ENCODE measurements at regions not wholly inside any gene's neighbourhood (a gene's known extent, or its start where the extent isn't known, plus 50 kb on each side); places are given as distances from the start of the nearest gene placed in this dataset.

DNA sequence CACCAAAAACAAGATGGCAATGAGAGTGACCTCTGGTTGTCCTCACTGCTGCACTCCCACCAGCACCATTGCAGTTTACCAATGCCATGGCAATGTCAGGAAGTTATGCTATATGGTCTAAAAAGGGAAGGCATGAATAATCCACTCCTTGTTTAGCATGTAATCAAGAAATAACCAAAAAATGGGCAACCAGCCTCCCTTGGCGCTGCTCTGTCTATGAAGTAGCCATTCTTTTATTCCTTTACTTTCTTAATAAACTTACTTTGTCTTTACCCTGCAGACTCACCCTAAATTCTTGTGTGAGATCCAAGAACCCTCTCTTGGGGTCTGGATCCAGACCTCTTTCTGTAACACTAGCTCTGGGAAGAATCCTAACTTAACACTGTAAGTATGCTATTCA, 127.4 kb upstream of the IFNE start:
- TF ChIP-seq POLR2A (IDR thresholded peaks at IDR 0.05) (no peak), CTCF (IDR thresholded peaks at IDR 0.05) (no peak)
- no peak for DNase-seq
- no peaks in the 10 kb centered on the region for H3K27me3 ChIP-seq
- H3K9me3 ChIP-seq = no peaks in the 10 kb centered on the region
- H3K4me1 ChIP-seq = no peaks in the 10 kb centered on the region
- intact Hi-C loops (cut with DNase I) = no loop called here
- no peak for ATAC-seq
- WGBS, 2 donors = 79 to 84% methylated on average over 1 of the region's 1 CpG
- H3K4me3 ChIP-seq = no peak overlapping the region
- no peaks in the 10 kb centered on the region for H3K36me3 ChIP-seq (replicated peaks in 1 of 2; ENCODE audit: insufficient read depth in 1 of 2, low read depth in 2 of 2)
- no peak overlapping the region for H3K27ac ChIP-seq

DNA sequence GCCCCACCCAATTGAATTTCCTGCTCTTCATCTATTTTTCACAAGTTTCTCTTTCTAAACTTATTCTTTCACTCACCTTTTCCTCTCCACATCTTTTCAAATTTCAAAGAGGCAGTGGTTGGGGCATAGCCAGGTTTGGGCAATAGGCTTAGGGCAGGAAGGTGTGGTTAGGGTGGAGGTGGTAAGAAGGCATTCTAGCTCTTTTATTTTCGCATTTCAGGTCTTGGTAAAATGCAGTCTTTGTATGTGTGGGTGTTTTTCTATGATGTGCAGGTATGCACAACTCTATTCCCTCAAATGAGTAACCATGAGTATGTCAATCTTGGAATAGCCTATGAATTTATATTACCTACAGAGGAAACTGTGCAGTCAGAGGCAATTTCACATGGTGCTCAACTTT, 129.8 kb upstream of the IFNE start:
- ATAC-seq (no peak), DNase-seq (no peak)
- no peaks in the 10 kb centered on the region for H3K27me3 ChIP-seq
- 56 to 63% methylated on average over 1 of the region's 1 CpG for WGBS, 2 donors
- H3K4me1 ChIP-seq = no peaks in the 10 kb centered on the region
- TF ChIP-seq POLR2A (IDR thresholded peaks at IDR 0.05) = no peak
- TF ChIP-seq CTCF (IDR thresholded peaks at IDR 0.05) = no peak
- no peaks in the 10 kb centered on the region for H3K9me3 ChIP-seq
- no peak overlapping the region for H3K4me3 ChIP-seq
- H3K36me3 ChIP-seq (replicated peaks in 1 of 2; ENCODE audit: insufficient read depth in 1 of 2, low read depth in 2 of 2) = no peaks in the 10 kb centered on the region
- no peak overlapping the region for H3K27ac ChIP-seq
- intact Hi-C loops (cut with DNase I) = no loop called here

GRCh38 chr9:21615018-21615417, 132.9 kb upstream of the IFNE start:
- DNase-seq = no peak
- intact Hi-C loops (cut with DNase I) = no loop called here
- H3K4me3 ChIP-seq = no peak overlapping the region
- 12 to 29% methylated on average over 1 of the region's 1 CpG for WGBS, 2 donors
- ATAC-seq = no peak
- no peaks in the 10 kb centered on the region for H3K27me3 ChIP-seq
- H3K4me1 ChIP-seq = no peaks in the 10 kb centered on the region
- H3K27ac ChIP-seq = no peak overlapping the region
- no peak for TF ChIP-seq POLR2A (IDR thresholded peaks at IDR 0.05)
- TF ChIP-seq CTCF (IDR thresholded peaks at IDR 0.05) = no peak
- H3K9me3 ChIP-seq = no peaks in the 10 kb centered on the region
- no peaks in the 10 kb centered on the region for H3K36me3 ChIP-seq (replicated peaks in 1 of 2; ENCODE audit: insufficient read depth in 1 of 2, low read depth in 2 of 2)

DNA sequence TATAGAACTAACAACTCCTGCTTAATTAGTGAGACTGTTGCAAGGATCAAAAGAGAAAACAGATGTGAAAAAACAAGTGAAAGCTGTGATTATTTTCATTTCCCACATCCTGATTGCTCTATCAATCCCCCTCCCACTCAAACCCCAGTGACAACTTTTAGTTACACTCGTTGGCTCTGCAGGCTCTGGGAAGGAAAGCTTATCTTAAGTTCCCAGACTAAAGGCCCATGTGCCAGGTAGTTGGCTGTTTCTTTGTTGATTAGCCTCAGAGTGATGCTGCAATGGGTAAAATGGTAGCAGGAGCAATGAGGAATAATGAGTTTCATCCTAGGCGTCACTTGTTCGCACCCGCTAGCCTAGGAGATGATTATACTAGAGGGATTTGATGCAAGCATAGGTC, 133.3 kb upstream of the IFNE start:
- WGBS, 2 donors = 73 to 75% methylated on average over 4 of the region's 4 CpGs
- H3K36me3 ChIP-seq (replicated peaks in 1 of 2; ENCODE audit: insufficient read depth in 1 of 2, low read depth in 2 of 2) = no peaks in the 10 kb centered on the region
- no peaks in the 10 kb centered on the region for H3K27me3 ChIP-seq
- DNase-seq (no peak), ATAC-seq (no peak)
- H3K9me3 ChIP-seq = no peaks in the 10 kb centered on the region
- TF ChIP-seq POLR2A (IDR thresholded peaks at IDR 0.05) = no peak
- TF ChIP-seq CTCF (IDR thresholded peaks at IDR 0.05) = no peak
- H3K4me1 ChIP-seq = no peaks in the 10 kb centered on the region
- H3K4me3 ChIP-seq = no peak overlapping the region
- intact Hi-C loops (cut with DNase I) = no loop called here
- H3K27ac ChIP-seq = no peak overlapping the region

DNA sequence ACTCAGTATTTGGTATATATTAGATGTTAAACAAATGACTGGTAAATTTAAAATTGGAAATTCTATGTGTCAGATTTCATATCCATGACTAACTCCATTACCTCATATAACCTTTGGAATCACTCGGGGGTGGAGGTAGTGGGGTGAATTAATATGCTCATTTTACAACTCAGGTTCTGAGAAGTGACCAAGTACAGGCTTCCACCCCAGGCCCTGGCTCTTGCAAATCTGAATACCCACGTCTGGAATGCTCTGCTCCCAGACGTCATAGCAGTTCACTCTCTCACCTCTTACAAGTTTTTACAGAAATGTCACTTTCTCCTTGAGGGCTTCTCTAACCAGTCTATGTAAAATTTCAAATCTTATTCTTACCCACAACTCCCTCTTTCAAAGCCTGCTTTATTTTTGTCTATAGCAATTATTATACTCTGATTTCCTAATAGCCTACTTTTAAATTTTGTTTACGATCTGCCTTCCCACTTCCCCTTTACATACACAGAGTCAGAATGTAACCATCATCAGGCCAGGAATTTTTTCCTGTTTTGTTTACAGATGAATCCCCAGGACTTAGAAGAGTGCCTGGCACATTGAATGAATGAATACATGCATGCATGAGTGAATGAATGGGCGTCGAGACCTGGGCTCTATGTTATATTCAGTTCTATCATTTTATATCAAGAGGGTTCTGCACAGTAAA, 134.1 kb upstream of the IFNE start:
- no peak for DNase-seq
- Histone ChIP-seq H3K4me1 (no peaks in the 10 kb centered on the region), H3K36me3 (replicated peaks in 1 of 2; ENCODE audit: insufficient read depth in 1 of 2, low read depth in 2 of 2) (no peaks in the 10 kb centered on the region), H3K9me3 (no peaks in the 10 kb centered on the region), H3K4me3 (no peak overlapping the region), H3K27me3 (no peaks in the 10 kb centered on the region), H3K27ac (no peak overlapping the region)
- 64 to 67% methylated on average over 6 of the region's 6 CpGs for WGBS, 2 donors
- intact Hi-C loops (cut with DNase I) = no loop called here
- no peak for TF ChIP-seq CTCF (IDR thresholded peaks at IDR 0.05)
- no peak for TF ChIP-seq POLR2A (IDR thresholded peaks at IDR 0.05)
- no peak for ATAC-seq
